ENCODE measurements at regions not wholly inside any gene's neighbourhood (a gene's known extent, or its start where the extent isn't known, plus 50 kb on each side); places are given as distances from the start of the nearest gene placed in this dataset.

DNA sequence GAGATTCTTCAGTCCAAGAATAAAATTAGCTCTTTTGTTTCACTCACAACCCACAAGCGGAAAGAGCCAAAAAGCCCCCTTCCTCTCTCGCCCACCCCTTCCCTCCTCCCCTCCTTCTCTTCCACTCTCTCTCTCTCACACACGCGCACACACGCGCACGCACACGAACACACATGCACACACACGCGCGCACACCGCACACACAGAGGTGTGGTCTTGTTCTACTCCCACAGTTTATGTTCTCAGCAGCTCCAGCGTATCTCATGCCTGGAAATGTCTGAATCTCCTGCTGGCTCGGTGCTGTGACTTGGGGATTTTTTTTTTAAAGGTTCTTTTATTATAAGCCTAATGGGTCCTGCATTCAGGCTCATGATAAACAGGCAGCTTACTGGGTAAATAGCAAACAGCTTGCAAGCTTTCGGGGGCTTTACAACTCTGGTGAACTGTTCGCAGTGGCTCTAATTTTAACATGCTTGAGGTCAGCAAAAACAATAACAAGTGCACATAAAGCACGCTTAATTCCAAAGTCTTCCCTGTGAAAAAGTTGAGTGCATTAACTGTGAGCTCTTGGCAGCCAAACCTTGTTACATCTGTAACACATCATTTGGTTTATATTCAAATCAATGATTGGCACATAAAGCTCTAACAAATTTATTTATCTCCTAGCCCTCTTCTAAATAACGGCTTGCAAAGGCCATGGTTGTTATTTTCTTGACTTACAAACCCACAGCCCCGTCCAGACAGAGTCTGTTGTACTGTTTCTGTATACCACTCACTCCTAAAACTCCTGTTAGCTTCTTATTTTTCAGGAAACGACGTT, 424.1 kb upstream of the MGMT start:
- DNase-seq (no peak), ATAC-seq (no peak)
- H3K4me1 ChIP-seq: no peaks in the 10 kb centered on the region
- peaks cover 11% of the 10 kb centered on the region for H3K27me3 ChIP-seq
- intact Hi-C loops (cut with DNase I): no loop called here
- H3K9me3 ChIP-seq: no peaks in the 10 kb centered on the region
- H3K27ac ChIP-seq: no peak overlapping the region
- no peaks in the 10 kb centered on the region for H3K36me3 ChIP-seq
- TF ChIP-seq, protein P1, sequence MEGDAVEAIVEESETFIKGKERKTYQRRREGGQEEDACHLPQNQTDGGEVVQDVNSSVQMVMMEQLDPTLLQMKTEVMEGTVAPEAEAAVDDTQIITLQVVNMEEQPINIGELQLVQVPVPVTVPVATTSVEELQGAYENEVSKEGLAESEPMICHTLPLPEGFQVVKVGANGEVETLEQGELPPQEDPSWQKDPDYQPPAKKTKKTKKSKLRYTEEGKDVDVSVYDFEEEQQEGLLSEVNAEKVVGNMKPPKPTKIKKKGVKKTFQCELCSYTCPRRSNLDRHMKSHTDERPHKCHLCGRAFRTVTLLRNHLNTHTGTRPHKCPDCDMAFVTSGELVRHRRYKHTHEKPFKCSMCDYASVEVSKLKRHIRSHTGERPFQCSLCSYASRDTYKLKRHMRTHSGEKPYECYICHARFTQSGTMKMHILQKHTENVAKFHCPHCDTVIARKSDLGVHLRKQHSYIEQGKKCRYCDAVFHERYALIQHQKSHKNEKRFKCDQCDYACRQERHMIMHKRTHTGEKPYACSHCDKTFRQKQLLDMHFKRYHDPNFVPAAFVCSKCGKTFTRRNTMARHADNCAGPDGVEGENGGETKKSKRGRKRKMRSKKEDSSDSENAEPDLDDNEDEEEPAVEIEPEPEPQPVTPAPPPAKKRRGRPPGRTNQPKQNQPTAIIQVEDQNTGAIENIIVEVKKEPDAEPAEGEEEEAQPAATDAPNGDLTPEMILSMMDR (IDR thresholded peaks at IDR 0.05): no peak
- H3K4me3 ChIP-seq: no peak overlapping the region

DNA sequence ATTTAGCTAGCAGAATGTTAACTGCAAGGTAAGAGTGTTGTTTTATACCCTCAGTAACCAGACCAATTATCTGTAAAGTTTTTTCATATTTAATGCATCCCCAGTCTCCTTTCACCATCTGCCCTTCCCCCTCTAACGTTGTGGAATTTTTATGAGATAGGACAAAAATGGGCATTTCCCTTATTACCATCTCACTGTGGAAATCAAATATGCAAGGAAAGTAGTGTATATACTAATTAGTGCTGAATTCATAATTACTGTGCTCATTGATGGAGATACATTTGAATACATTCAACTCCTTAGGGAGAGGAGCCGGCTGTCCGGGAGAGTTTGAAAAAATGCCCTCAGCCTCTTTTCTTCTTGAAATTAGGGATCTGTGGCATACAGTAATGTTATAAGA, 423.4 kb upstream of the MGMT start:
- Histone ChIP-seq H3K9me3 (no peaks in the 10 kb centered on the region), H3K27ac (no peak overlapping the region), H3K4me3 (no peak overlapping the region), H3K36me3 (no peaks in the 10 kb centered on the region), H3K27me3 (peaks cover 11% of the 10 kb centered on the region), H3K4me1 (no peaks in the 10 kb centered on the region)
- no peak for DNase-seq
- no peak for ATAC-seq
- TF ChIP-seq, protein P1 (IDR thresholded peaks at IDR 0.05): no peak
- intact Hi-C loops (cut with DNase I): no loop called here

DNA sequence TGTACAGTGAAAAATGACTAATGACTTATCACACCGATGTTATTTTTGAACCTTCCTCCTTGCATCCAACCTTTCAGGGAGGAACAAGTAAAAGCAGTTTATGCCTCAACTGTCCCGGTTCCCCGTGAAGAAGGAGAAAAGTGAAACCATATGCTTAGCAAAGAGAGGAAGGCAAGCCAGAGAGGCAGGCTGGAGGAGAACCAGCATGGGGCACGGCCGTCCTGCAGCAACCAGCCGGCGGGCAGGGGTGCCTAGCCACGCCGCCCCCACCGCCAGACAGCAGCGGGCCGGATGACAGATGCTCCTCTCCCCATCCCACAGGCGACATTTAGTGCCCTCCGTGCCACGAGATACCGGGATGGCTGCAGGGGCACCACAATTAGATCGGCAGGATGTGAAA, 421.4 kb upstream of the MGMT start:
- Histone ChIP-seq H3K4me3 (no peak overlapping the region), H3K27me3 (peaks cover 11% of the 10 kb centered on the region), H3K36me3 (no peaks in the 10 kb centered on the region), H3K9me3 (no peaks in the 10 kb centered on the region), H3K4me1 (no peaks in the 10 kb centered on the region), H3K27ac (no peak overlapping the region)
- DNase-seq (no peak), ATAC-seq (no peak)
- TF ChIP-seq, protein P1 (IDR thresholded peaks at IDR 0.05): no peak
- intact Hi-C loops (cut with DNase I): no loop called here

GRCh38 chr10:129046065-129046681, 420.9 kb upstream of the MGMT start:
- DNase-seq (no peak), ATAC-seq (no peak)
- no peaks in the 10 kb centered on the region for H3K4me1 ChIP-seq
- TF ChIP-seq, protein P1 (IDR thresholded peaks at IDR 0.05): no peak
- intact Hi-C loops (cut with DNase I): no loop called here
- H3K27me3 ChIP-seq: peaks cover 11% of the 10 kb centered on the region
- no peaks in the 10 kb centered on the region for H3K36me3 ChIP-seq
- H3K4me3 ChIP-seq: no peak overlapping the region
- no peaks in the 10 kb centered on the region for H3K9me3 ChIP-seq
- H3K27ac ChIP-seq: no peak overlapping the region

DNA sequence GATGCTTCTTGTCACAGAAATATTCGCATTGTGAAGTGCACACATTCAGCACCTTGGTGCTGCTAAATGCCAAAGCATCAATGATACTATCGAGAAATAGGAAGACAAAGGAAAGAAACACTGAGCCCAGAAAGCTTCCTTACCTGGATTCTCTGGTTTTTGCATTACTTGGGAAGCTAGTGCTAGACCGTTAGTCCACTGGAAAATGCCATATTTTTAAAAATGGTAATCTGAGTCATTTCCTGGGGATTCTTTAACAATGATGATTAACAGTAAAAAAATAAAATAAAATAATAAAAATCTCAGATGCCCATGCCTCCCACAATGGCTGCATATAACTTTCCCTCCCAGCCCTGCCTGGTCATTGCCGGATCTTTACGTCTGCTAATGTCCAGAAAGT, 420.1 kb upstream of the MGMT start:
- H3K4me1 ChIP-seq: no peaks in the 10 kb centered on the region
- H3K4me3 ChIP-seq: no peak overlapping the region
- H3K27me3 ChIP-seq: peaks cover 11% of the 10 kb centered on the region
- DNase-seq (no peak), ATAC-seq (no peak)
- no peak overlapping the region for H3K27ac ChIP-seq
- H3K36me3 ChIP-seq: no peaks in the 10 kb centered on the region
- TF ChIP-seq, protein P1 (IDR thresholded peaks at IDR 0.05): no peak
- no peaks in the 10 kb centered on the region for H3K9me3 ChIP-seq
- intact Hi-C loops (cut with DNase I): no loop called here
